ENCODE measurements at regions not wholly inside any gene's neighbourhood (a gene's known extent, or its start where the extent isn't known, plus 50 kb on each side); places are given as distances from the start of the nearest gene placed in this dataset.

GRCh38 chr1:2930016-2930815 lies 91.1 kb upstream of the ACTRT2 start:
- no peak for TF ChIP-seq CTCF (IDR thresholded peaks at IDR 0.05)
- TF ChIP-seq POLR2A (IDR thresholded peaks at IDR 0.05): no peak
- no peak for TF ChIP-seq POLR2AphosphoS5 (IDR thresholded peaks at IDR 0.05; ENCODE audit: insufficient read depth in 1 of 2, low read depth in 1 of 2)
